HEK293 (cell line): ENCODE measurements at regions not wholly inside any gene's neighbourhood (a gene's known extent, or its start where the extent isn't known, plus 50 kb on each side); places are given as distances from the start of the nearest gene placed in this dataset.

Experiments used
- CTCF ChIA-PET: fragments of 350-600 bp; formaldehyde crosslinking; extraction: SDS; loops from one replicate; lab custom pipeline; 2021; ENCODE audit warnings: antibody characterized with exemption; lab: Yijun Ruan, JAX
- POLR2A ChIA-PET: fragments of 300-600 bp; formaldehyde crosslinking; extraction: SDS; loops from one replicate; lab custom pipeline; 2020; ENCODE audit warnings: antibody characterized with exemption, inconsistent platforms; lab: Yijun Ruan, JAX
- H3K27ac ChIP-seq: fragments of 200-500 bp; sonication (Bioruptor generic); 2 replicates; pipeline ENCODE4 v1.5.1; 2014; ENCODE audit warnings: low read depth, low read length, control low read depth, inconsistent platforms; ENCODE audit errors: extremely low read depth
- H3K36me3 ChIP-seq, 2 experiments: fragments of 200-500 bp in 1 of 2; sonication (Bioruptor generic) in 1 of 2; 1 replicate in 1 of 2; 2 replicates in 1 of 2; pipeline ENCODE4 v1.5.1; 2014 to 2017; ENCODE audit warnings: inconsistent platforms in 2 of 2, low read length in 2 of 2; ENCODE audit not compliant: control insufficient read depth in 2 of 2, insufficient read depth in 1 of 2
- H3K4me1 ChIP-seq: fragments of 200-500 bp; sonication (Bioruptor generic); 2 replicates; pipeline ENCODE4 v1.5.1; 2014; ENCODE audit warnings: mild to moderate bottlenecking, low read length, inconsistent platforms; ENCODE audit not compliant: control insufficient read depth, insufficient read depth
- H3K4me3 ChIP-seq: 2 replicates; pipeline ENCODE4 v1.5.1; 2011; ENCODE audit warnings: low read depth, mild to moderate bottlenecking, control low read depth, low read length, moderate library complexity
- H3K9me3 ChIP-seq: fragments of 200-500 bp; sonication (Bioruptor generic); 2 replicates; pipeline ENCODE4 v1.5.1; 2014; ENCODE audit warnings: low read depth, low read length, inconsistent platforms; ENCODE audit not compliant: control insufficient read depth, insufficient read depth
- GLIS1 ChIP-seq: fragments of 450-650 bp; formaldehyde crosslinking; IDR thresholded peaks from 2 replicates; pipeline ENCODE4 v1.5.1; 2016; ENCODE audit warnings: missing biosample characterization, missing genetic modification characterization
- HOXD13 ChIP-seq: sonication (generic); formaldehyde crosslinking; IDR thresholded peaks from 2 replicates; pipeline ENCODE4 v1.8.0; 2022; ENCODE audit warnings: missing genetic modification reagents, borderline replicate concordance
- SCRT2 ChIP-seq: fragments of 450-650 bp; formaldehyde crosslinking; IDR thresholded peaks from 2 replicates; pipeline ENCODE4 v1.5.1; 2016; ENCODE audit warnings: missing biosample characterization, missing genetic modification characterization
- SP2 ChIP-seq: fragments of 450-650 bp; formaldehyde crosslinking; IDR thresholded peaks from 2 replicates; pipeline ENCODE4 v1.5.1; 2016; ENCODE audit warnings: missing biosample characterization, missing genetic modification characterization
- SP7 ChIP-seq: fragments of 450-650 bp; formaldehyde crosslinking; IDR thresholded peaks from 2 replicates; pipeline ENCODE4 v1.5.1; 2016; ENCODE audit warnings: missing biosample characterization, missing genetic modification characterization
- TRIM28 ChIP-seq: IDR thresholded peaks from 2 replicates; pipeline ENCODE4 v1.6.1; 2011; ENCODE audit warnings: low read length, control low read depth, borderline replicate concordance
- ZFP3 ChIP-seq: fragments of 450-650 bp; formaldehyde crosslinking; IDR thresholded peaks from 2 replicates; pipeline ENCODE4 v1.5.1; 2016; ENCODE audit warnings: low read depth, missing biosample characterization, missing genetic modification characterization
- ZIC2 ChIP-seq: fragments of 450-650 bp; formaldehyde crosslinking; IDR thresholded peaks from 2 replicates; pipeline ENCODE4 v1.5.1; 2016; ENCODE audit warnings: missing biosample characterization, missing genetic modification characterization
- ZNF175 ChIP-seq: fragments of 450-650 bp; formaldehyde crosslinking; IDR thresholded peaks from 2 replicates; pipeline ENCODE4 v1.5.1; 2016; ENCODE audit warnings: missing biosample characterization, missing genetic modification characterization
- ZNF221 ChIP-seq: fragments of 450-650 bp; formaldehyde crosslinking; IDR thresholded peaks from 2 replicates; pipeline ENCODE4 v1.5.1; 2017; ENCODE audit warnings: missing biosample characterization, missing genetic modification characterization, borderline replicate concordance
- ZNF266 ChIP-seq: fragments of 450-650 bp; formaldehyde crosslinking; IDR thresholded peaks from 2 replicates; pipeline ENCODE4 v1.5.1; 2016; ENCODE audit warnings: missing biosample characterization, missing genetic modification characterization, low read depth
- ZNF350 ChIP-seq: fragments of 450-650 bp; formaldehyde crosslinking; IDR thresholded peaks from 2 replicates; pipeline ENCODE4 v1.5.0; 2017; ENCODE audit warnings: missing biosample characterization, mild to moderate bottlenecking, missing genetic modification characterization
- ZNF394 ChIP-seq: fragments of 450-650 bp; formaldehyde crosslinking; IDR thresholded peaks from 2 replicates; pipeline ENCODE4 v1.5.1; 2016; ENCODE audit warnings: missing biosample characterization, missing genetic modification characterization, mild to moderate bottlenecking, moderate library complexity, borderline replicate concordance
- ZNF416 ChIP-seq: fragments of 450-650 bp; formaldehyde crosslinking; IDR thresholded peaks from 2 replicates; pipeline ENCODE4 v1.5.1; 2016; ENCODE audit warnings: missing biosample characterization, missing genetic modification characterization
- ZNF513 ChIP-seq: fragments of 450-650 bp; IDR thresholded peaks from 2 replicates; pipeline ENCODE4 v1.5.1; 2018; ENCODE audit warnings: missing biosample characterization, missing genetic modification characterization
- ZNF530 ChIP-seq: fragments of 450-650 bp; formaldehyde crosslinking; IDR thresholded peaks from 2 replicates; pipeline ENCODE4 v1.5.1; 2016; ENCODE audit warnings: low read depth, missing biosample characterization, missing genetic modification characterization
- ZNF544 ChIP-seq: fragments of 450-650 bp; formaldehyde crosslinking; IDR thresholded peaks from 2 replicates; pipeline ENCODE4 v1.5.0; 2017; ENCODE audit warnings: missing biosample characterization, missing genetic modification characterization
- ZNF558 ChIP-seq: fragments of 450-650 bp; formaldehyde crosslinking; IDR thresholded peaks from 2 replicates; pipeline ENCODE4 v1.5.1; 2016; ENCODE audit warnings: missing biosample characterization, missing genetic modification characterization
- ZNF623 ChIP-seq: fragments of 450-650 bp; formaldehyde crosslinking; IDR thresholded peaks from 2 replicates; pipeline ENCODE4 v1.5.1; 2016; ENCODE audit warnings: missing biosample characterization, missing genetic modification characterization
- ZNF626 ChIP-seq: fragments of 450-650 bp; sonication (Bioruptor Pico); formaldehyde crosslinking; IDR thresholded peaks from 2 replicates; pipeline ENCODE4 v1.5.1; 2018; ENCODE audit warnings: missing biosample characterization, missing genetic modification characterization, inconsistent platforms
- ZNF660 ChIP-seq: fragments of 450-650 bp; IDR thresholded peaks from 2 replicates; pipeline ENCODE4 v1.5.1; 2018; ENCODE audit warnings: missing biosample characterization, mild to moderate bottlenecking, missing genetic modification characterization
- ZNF677 ChIP-seq: fragments of 450-650 bp; IDR thresholded peaks from 2 replicates; pipeline ENCODE4 v1.5.0; 2018; ENCODE audit warnings: missing biosample characterization, mild to moderate bottlenecking, missing genetic modification characterization, moderate library complexity
- ZNF837 ChIP-seq: fragments of 450-650 bp; formaldehyde crosslinking; IDR thresholded peaks from 2 replicates; pipeline ENCODE4 v1.5.1; 2016; ENCODE audit warnings: missing biosample characterization, missing genetic modification characterization
- ZSCAN5A ChIP-seq: fragments of 450-650 bp; formaldehyde crosslinking; IDR thresholded peaks from 2 replicates; pipeline ENCODE4 v1.5.1; 2016; ENCODE audit warnings: missing biosample characterization, missing genetic modification characterization
- TF ChIP-seq, protein P1 (sequence below): fragments of 450-650 bp; formaldehyde crosslinking; IDR thresholded peaks from 2 replicates; pipeline ENCODE4 v1.5.1; 2016; ENCODE audit warnings: missing biosample characterization, missing genetic modification characterization
- TF ChIP-seq, protein P2 (sequence below): fragments of 450-650 bp; formaldehyde crosslinking; IDR thresholded peaks from 2 replicates; pipeline ENCODE4 v1.5.1; 2017; ENCODE audit warnings: missing biosample characterization, missing genetic modification characterization

DNA sequence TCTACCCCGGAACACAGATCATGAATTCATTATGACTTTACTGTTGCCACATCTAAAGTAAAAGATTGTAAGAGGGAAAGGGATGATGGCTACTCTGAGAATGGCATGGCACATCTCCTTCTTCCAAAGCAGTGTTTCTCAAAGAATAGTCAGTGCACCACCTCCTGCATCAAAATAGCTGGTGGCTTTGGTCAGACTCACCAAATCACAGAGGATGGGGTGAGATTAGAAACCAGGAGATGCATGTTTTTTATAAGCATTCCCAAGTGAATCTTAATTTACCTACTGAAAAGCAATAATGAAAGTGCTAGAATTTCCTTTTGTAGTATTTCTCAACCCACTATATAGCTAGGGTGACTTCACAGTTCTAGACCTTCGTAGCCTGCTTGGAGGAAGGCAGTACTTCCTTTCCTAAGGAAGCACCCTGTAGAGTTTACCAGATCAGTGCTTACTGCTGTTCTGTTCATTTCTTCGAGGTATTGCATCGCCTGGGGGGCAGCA lies 340.8 kb upstream of the KLF3 start:
- no peaks in the 10 kb centered on the region for H3K36me3 ChIP-seq
- ChIA-PET POLR2A (no interaction called here), CTCF (interaction anchor here (0.9 to 1.6 kb wide), 2 partner anchors 261 to 351 kb away, joined by 3 to 4 read pairs; no protein-coding TSS in a partner anchor)
- TF ChIP-seq GLIS1 (tag by site-specific recombination) (no peak), HOXD13 (no peak), SP7 (tag by site-specific recombination) (no peak), ZNF626 (tag by site-specific recombination) (no peak), ZNF677 (tag by site-specific recombination) (no peak), ZNF394 (no peak), ZIC2 (tag by site-specific recombination) (no peak), ZFP3 (tag by site-specific recombination) (no peak), SCRT2 (tag by site-specific recombination) (no peak), ZNF660 (tag by site-specific recombination) (no peak), ZNF837 (tag by site-specific recombination) (no peak)
- H3K4me1 ChIP-seq = no peaks in the 10 kb centered on the region
- no peak overlapping the region for H3K4me3 ChIP-seq
- H3K9me3 ChIP-seq = no peaks in the 10 kb centered on the region
- no peak overlapping the region for H3K27ac ChIP-seq

GRCh38 chr4:38324861-38325628 lies 339.0 kb upstream of the KLF3 start:
- CTCF ChIA-PET = interaction anchor here (0.6 kb wide), 1 partner anchor 1762 kb away, joined by 7 read pairs; no protein-coding TSS in a partner anchor
- Histone ChIP-seq H3K4me3 (no peak overlapping the region), H3K27ac (no peak overlapping the region), H3K9me3 (no peaks in the 10 kb centered on the region), H3K36me3 (no peaks in the 10 kb centered on the region), H3K4me1 (no peaks in the 10 kb centered on the region)
- POLR2A ChIA-PET = no interaction called here
- TF ChIP-seq HOXD13 = no peak
- TF ChIP-seq SP2 (tag by site-specific recombination) = no peak
- no peak for TF ChIP-seq ZNF416 (tag by site-specific recombination)
- TF ChIP-seq, protein P1, sequence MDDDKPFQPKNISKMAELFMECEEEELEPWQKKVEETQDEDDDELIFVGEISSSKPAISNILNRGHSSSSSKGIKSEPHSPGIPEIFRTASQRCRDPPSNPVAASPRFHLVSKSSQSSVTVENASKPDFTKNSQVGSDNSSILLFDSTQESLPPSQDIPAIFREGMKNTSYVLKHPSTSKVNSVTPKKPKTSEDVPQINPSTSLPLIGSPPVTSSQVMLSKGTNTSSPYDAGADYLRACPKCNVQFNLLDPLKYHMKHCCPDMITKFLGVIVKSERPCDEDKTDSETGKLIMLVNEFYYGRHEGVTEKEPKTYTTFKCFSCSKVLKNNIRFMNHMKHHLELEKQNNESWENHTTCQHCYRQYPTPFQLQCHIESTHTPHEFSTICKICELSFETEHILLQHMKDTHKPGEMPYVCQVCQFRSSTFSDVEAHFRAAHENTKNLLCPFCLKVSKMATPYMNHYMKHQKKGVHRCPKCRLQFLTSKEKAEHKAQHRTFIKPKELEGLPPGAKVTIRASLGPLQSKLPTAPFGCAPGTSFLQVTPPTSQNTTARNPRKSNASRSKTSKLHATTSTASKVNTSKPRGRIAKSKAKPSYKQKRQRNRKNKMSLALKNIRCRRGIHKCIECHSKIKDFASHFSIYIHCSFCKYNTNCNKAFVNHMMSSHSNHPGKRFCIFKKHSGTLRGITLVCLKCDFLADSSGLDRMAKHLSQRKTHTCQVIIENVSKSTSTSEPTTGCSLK (tag by site-specific recombination) = no peak
- no peak for TF ChIP-seq ZNF350
- TF ChIP-seq ZNF544 (tag by site-specific recombination) = no peak
- TF ChIP-seq ZIC2 (tag by site-specific recombination) = no peak
- TF ChIP-seq TRIM28 = no peak
- no peak for TF ChIP-seq ZSCAN5A
- TF ChIP-seq ZNF530 (tag by site-specific recombination) = no peak
- TF ChIP-seq, protein P2, sequence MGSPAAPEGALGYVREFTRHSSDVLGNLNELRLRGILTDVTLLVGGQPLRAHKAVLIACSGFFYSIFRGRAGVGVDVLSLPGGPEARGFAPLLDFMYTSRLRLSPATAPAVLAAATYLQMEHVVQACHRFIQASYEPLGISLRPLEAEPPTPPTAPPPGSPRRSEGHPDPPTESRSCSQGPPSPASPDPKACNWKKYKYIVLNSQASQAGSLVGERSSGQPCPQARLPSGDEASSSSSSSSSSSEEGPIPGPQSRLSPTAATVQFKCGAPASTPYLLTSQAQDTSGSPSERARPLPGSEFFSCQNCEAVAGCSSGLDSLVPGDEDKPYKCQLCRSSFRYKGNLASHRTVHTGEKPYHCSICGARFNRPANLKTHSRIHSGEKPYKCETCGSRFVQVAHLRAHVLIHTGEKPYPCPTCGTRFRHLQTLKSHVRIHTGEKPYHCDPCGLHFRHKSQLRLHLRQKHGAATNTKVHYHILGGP = no peak
- no peak for TF ChIP-seq ZNF623 (tag by site-specific recombination)
- no peak for TF ChIP-seq ZNF558
- no peak for TF ChIP-seq ZNF266
- TF ChIP-seq ZNF221 (tag by site-specific recombination) = no peak
- no peak for TF ChIP-seq ZNF175 (tag by site-specific recombination)
- no peak for TF ChIP-seq ZNF513 (tag by site-specific recombination)
